ENCODE measurements at regions not wholly inside any gene's neighbourhood (a gene's known extent, or its start where the extent isn't known, plus 50 kb on each side); places are given as distances from the start of the nearest gene placed in this dataset.

DNA sequence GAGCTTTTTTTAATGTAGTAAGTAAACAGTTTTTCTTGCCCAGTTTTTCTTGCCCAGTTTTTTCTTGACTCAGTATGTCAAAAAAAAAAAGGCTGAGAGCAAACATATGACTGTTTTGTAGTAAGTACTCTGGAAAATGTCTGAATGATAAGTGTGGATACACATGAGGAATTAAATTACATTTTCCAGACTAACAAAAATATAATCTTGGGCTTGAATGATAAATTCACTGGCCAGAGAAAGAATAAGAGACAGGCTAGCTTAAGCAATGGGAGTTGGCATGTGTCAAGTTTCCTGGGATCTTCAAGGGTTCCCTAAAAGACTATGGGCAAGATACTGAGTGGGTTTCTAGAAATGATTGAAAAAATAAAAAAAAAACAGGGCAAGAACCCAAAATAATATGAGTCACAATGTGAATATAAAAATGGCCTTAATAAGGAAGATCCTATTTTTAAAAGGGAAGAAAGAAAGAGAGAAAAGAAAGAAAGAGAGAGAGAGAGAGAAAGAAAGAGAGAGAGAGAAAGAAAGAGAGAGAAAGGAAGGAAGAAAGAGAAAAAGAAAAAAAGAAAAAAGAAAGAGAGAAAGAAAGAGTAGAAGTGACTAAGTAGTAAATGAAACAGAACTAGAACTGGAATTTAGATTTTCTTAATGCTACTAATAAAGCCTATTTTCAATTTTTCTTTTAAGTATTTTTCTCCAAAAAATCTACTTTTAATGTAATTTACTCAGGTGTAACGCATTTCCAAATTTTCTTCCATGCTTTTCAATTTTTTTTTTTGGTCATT is 60.2 kb downstream of the TFPI2 start:
- DNase-seq, result no peak
- Histone ChIP-seq H3K36me3 (no peaks in the 10 kb centered on the region), H3K9me3 (no peaks in the 10 kb centered on the region), H3K4me1 (no peaks in the 10 kb centered on the region), H3K4me3 (replicated peaks in 1 of 3) (no peak overlapping the region), H3K27me3 (no peaks in the 10 kb centered on the region), H3K27ac (no peak overlapping the region)
- TF ChIP-seq POLR2A (IDR thresholded peaks at IDR 0.05), result no peak
- TF ChIP-seq, protein P1, sequence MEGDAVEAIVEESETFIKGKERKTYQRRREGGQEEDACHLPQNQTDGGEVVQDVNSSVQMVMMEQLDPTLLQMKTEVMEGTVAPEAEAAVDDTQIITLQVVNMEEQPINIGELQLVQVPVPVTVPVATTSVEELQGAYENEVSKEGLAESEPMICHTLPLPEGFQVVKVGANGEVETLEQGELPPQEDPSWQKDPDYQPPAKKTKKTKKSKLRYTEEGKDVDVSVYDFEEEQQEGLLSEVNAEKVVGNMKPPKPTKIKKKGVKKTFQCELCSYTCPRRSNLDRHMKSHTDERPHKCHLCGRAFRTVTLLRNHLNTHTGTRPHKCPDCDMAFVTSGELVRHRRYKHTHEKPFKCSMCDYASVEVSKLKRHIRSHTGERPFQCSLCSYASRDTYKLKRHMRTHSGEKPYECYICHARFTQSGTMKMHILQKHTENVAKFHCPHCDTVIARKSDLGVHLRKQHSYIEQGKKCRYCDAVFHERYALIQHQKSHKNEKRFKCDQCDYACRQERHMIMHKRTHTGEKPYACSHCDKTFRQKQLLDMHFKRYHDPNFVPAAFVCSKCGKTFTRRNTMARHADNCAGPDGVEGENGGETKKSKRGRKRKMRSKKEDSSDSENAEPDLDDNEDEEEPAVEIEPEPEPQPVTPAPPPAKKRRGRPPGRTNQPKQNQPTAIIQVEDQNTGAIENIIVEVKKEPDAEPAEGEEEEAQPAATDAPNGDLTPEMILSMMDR (IDR thresholded peaks at IDR 0.05), result no peak
- intact Hi-C loops (cut with DNase I), result no loop called here
- WGBS, 2 donors, result 91% methylated on average over 1 of the region's 1 CpG

DNA sequence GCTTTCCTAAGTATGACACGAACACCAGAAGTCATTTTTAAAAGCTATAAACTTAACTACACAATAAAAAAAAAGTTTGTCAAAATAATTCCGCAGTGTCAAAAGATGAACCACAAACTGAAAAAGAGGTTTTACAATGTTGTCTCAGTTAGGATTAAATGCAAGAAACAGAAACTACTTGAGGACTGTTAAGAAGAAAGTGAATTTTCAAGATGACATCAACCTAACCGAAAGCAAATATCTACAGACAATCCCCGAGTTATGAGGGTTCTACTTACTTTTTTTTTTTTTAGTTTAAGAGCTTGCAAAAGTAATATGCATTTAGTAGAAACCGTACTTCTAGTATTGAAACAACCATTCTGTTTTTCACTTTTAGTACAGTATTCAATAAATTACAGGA is 62.3 kb downstream of the TFPI2 start:
- Histone ChIP-seq H3K4me3 (replicated peaks in 1 of 3) (no peak overlapping the region), H3K27ac (no peak overlapping the region), H3K4me1 (no peaks in the 10 kb centered on the region), H3K27me3 (no peaks in the 10 kb centered on the region), H3K36me3 (no peaks in the 10 kb centered on the region), H3K9me3 (no peaks in the 10 kb centered on the region)
- TF ChIP-seq, protein P1 (IDR thresholded peaks at IDR 0.05), result no peak
- TF ChIP-seq POLR2A (IDR thresholded peaks at IDR 0.05), result no peak
- DNase-seq, result no peak
- intact Hi-C loops (cut with DNase I), result no loop called here
- 78 to 84% methylated on average over 5 of the region's 5 CpGs for WGBS, 2 donors

DNA sequence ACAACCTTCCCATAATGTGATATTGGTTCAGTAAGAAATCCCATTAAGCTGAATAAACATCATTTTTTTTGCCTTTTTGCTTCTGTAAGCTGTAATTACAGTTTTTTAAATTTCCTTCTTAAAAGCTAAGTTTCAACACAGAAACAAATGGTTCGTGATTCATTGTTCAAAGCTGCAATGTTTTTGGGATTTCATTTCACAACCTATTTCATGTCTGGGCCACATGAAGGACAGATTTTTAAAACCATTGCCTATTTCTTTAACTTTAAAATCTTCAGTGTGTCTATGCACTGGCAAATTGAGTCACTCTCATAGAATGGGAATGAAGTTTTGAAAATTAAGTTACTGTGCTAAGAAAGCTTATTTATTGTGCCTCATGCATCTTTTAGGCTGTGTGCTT is 66.9 kb downstream of the TFPI2 start:
- WGBS, 2 donors, result 84 to 86% methylated on average over 1 of the region's 1 CpG
- Histone ChIP-seq H3K27ac (no peak overlapping the region), H3K4me1 (no peaks in the 10 kb centered on the region), H3K9me3 (no peaks in the 10 kb centered on the region), H3K4me3 (replicated peaks in 1 of 3) (no peak overlapping the region), H3K27me3 (no peaks in the 10 kb centered on the region), H3K36me3 (no peaks in the 10 kb centered on the region)
- TF ChIP-seq, protein P1 (IDR thresholded peaks at IDR 0.05), result no peak
- no peak for TF ChIP-seq POLR2A (IDR thresholded peaks at IDR 0.05)
- intact Hi-C loops (cut with DNase I), result no loop called here
- DNase-seq, result no peak

DNA sequence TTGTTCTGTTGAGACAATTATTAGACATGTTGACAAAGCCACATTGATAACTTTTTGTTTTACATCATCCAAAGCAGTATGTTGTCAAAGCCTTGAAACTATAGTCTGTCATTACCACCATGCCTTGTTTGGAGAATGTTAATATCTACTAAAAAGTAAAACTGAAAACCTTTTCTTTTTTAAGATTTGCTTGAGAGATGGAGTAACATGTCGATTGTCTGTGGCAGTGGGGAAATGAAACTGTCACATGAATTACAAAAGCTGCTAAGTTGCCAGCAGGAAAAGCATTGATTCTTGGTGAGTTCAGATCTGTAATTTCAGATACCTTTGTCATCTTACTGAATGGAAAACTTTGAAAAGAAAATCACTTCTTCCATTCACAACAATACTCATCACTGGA is 69.1 kb downstream of the TFPI2 start:
- DNase-seq, result no peak
- Histone ChIP-seq H3K27me3 (no peaks in the 10 kb centered on the region), H3K36me3 (no peaks in the 10 kb centered on the region), H3K4me1 (no peaks in the 10 kb centered on the region), H3K27ac (no peak overlapping the region), H3K4me3 (replicated peaks in 1 of 3) (no peak overlapping the region), H3K9me3 (no peaks in the 10 kb centered on the region)
- intact Hi-C loops (cut with DNase I), result no loop called here
- WGBS, 2 donors, result 50 to 74% methylated on average over 1 of the region's 1 CpG
- TF ChIP-seq, protein P1 (IDR thresholded peaks at IDR 0.05), result no peak
- no peak for TF ChIP-seq POLR2A (IDR thresholded peaks at IDR 0.05)

DNA sequence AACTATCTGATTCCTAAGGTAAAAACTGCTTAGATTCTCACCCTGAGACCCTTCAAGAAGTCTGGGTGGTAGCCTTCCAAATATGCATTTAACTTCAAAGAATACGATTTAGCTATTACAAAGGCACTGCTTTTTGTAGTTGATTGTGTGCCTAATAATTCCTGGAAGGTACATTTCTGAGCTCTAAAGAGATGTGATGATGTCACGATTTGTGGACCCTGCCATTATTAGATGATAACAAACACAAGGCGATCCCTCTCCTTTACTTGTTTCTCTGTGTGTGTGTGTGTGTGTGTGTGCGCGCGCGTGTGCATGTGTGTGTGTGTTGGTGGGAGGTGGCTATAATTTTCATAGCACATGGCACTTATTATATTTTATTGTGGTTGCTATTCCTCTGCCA is 70.9 kb downstream of the TFPI2 start:
- H3K27ac ChIP-seq, result no peak overlapping the region
- no peak overlapping the region for H3K4me3 ChIP-seq (replicated peaks in 1 of 3)
- H3K9me3 ChIP-seq, result no peaks in the 10 kb centered on the region
- DNase-seq, result no peak
- no peaks in the 10 kb centered on the region for H3K36me3 ChIP-seq
- intact Hi-C loops (cut with DNase I), result no loop called here
- no peaks in the 10 kb centered on the region for H3K4me1 ChIP-seq
- no peaks in the 10 kb centered on the region for H3K27me3 ChIP-seq
- 89 to 93% methylated on average over 7 of the region's 7 CpGs for WGBS, 2 donors
- TF ChIP-seq, protein P1 (IDR thresholded peaks at IDR 0.05), result no peak
- TF ChIP-seq POLR2A (IDR thresholded peaks at IDR 0.05), result no peak

Data from thyroid gland (tissue), 4 donors.